Stimulated activated memory B cell treated with anti-CD40 and anti-IgM and Interleukin-4, amounts not matched to agents 10 μg/mL and 1 μg/mL and 100 μg/mL, for 72 hours (primary cell): ENCODE measurements at regions not wholly inside any gene's neighbourhood (a gene's known extent, or its start where the extent isn't known, plus 50 kb on each side); places are given as distances from the start of the nearest gene placed in this dataset.

Source experiments
- ATAC-seq: fragments of 150-1000 bp; cut with Tn5 transposase; 2 replicates; pipeline ENCODE4 v1.10.0; 2021
- H3K27ac Mint-ChIP-seq: one replicate; pipeline ENCODE4 v1.8.0; 2022; ENCODE audit warnings: mild to moderate bottlenecking, mixed read lengths
- H3K27me3 Mint-ChIP-seq: one replicate; pipeline ENCODE4 v1.8.0; 2022; ENCODE audit warnings: mixed read lengths
- H3K36me3 Mint-ChIP-seq: one replicate; pipeline ENCODE4 v1.8.0; 2022; ENCODE audit warnings: mixed read lengths
- H3K4me1 Mint-ChIP-seq: one replicate; pipeline ENCODE4 v1.8.0; 2022; ENCODE audit warnings: mixed read lengths
- H3K4me3 Mint-ChIP-seq: one replicate; pipeline ENCODE4 v1.8.0; 2022; ENCODE audit warnings: mild to moderate bottlenecking, moderate library complexity, mixed read lengths
- H3K9me3 Mint-ChIP-seq: one replicate; pipeline ENCODE4 v1.8.0; 2022; ENCODE audit warnings: mixed read lengths

DNA sequence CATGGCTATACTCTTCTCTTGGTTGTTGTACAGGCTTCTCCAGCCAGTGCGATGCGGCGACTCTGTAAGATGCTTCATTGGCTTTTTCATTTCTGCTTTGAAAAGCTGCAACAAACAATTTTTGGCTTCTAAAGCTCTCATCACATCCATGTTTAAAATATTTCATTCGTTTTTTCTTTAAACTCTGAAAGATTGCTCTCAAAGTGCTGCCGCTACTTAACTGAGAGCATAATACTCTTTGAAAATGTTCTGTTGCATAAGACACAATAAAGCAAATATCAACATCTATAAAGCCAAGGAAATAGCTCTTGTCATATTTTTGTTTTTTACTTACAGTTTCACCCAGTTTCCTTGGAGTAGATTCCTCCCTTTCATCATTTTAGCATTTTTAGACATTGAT is 468.3 kb downstream of the TBC1D22A start:
- Mint-ChIP-seq H3K9me3 (peaks cover 5% of the 10 kb centered on the region), H3K36me3 (no peaks in the 10 kb centered on the region), H3K4me1 (no peaks in the 10 kb centered on the region), H3K27ac (no peak overlapping the region), H3K4me3 (no peak overlapping the region), H3K27me3 (no peaks in the 10 kb centered on the region)
- ATAC-seq, result no peak

- Mint-ChIP-seq H3K36me3 (no peaks in the 10 kb centered on the region), H3K27ac (no peak overlapping the region), H3K4me3 (no peak overlapping the region), H3K4me1 (no peaks in the 10 kb centered on the region), H3K9me3 (peaks cover 5% of the 10 kb centered on the region), H3K27me3 (no peaks in the 10 kb centered on the region)
- no peak for ATAC-seq
These were observed 467.8 kb downstream of the TBC1D22A start for GRCh38 chr22:47230251-47230650.

GRCh38 chr22:47228767-47229166 is 466.3 kb downstream of the TBC1D22A start:
- Mint-ChIP-seq H3K9me3 (peaks cover 5% of the 10 kb centered on the region), H3K36me3 (no peaks in the 10 kb centered on the region), H3K4me3 (no peak overlapping the region), H3K4me1 (no peaks in the 10 kb centered on the region), H3K27ac (no peak overlapping the region), H3K27me3 (no peaks in the 10 kb centered on the region)
- ATAC-seq, result no peak

GRCh38 chr22:47225931-47226633 is 463.6 kb downstream of the TBC1D22A start:
- no peak for ATAC-seq
- Mint-ChIP-seq H3K36me3 (no peaks in the 10 kb centered on the region), H3K27ac (no peak overlapping the region), H3K4me1 (no peaks in the 10 kb centered on the region), H3K9me3 (no peaks in the 10 kb centered on the region), H3K4me3 (no peak overlapping the region), H3K27me3 (no peaks in the 10 kb centered on the region)

GRCh38 chr22:47225080-47225930 is 462.9 kb downstream of the TBC1D22A start:
- no peaks in the 10 kb centered on the region for H3K27me3 Mint-ChIP-seq
- no peak for ATAC-seq

More at GRCh38 chr22:47225080-47225930, 462.9 kb downstream of the TBC1D22A start:
- Mint-ChIP-seq H3K9me3 (no peaks in the 10 kb centered on the region), H3K36me3 (no peaks in the 10 kb centered on the region), H3K4me3 (no peak overlapping the region), H3K4me1 (no peaks in the 10 kb centered on the region), H3K27ac (no peak overlapping the region)
